Body of pancreas (tissue), 4 donors: ENCODE measurements at regions not wholly inside any gene's neighbourhood (a gene's known extent, or its start where the extent isn't known, plus 50 kb on each side); places are given as distances from the start of the nearest gene placed in this dataset.

Experiments
- POLR2A ChIP-seq, 3 donors: fragments of 450-650 bp; IDR thresholded peaks; one replicate each; pipeline ENCODE4 v1.6.1; 2016; ENCODE audit warnings: antibody characterized with exemption in 3 of 3, mild to moderate bottlenecking in 2 of 3
- TF ChIP-seq, protein P1 (sequence below), 7 experiments: fragments of 450-650 bp in 4 of 7; fragments of 200-600 bp in 3 of 7; sonication (generic) in 3 of 7; IDR thresholded peaks; one replicate each; pipeline ENCODE4 v1.5.1; 2016 to 2019; ENCODE audit warnings: antibody characterized with exemption in 7 of 7

DNA sequence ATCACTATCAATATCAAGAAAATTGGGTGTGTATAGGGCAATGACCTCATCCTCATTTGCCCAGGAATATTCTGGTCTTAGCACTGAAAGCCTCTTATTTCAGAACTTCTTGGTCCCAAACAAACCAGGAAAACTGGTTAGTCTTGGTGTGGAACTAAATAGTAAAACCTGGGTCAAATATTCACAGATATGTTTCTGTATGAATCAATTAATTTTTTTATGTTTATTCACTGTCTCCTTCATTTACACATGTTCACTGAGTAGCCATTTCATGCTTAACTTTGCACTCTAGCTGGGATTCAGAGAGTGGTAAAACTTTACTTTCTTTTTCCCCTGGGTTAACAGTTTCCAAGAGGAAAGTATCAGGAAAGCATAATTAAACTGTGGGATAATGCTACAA lies 113.7 kb upstream of the PAPPA start:
- TF ChIP-seq, protein P1, sequence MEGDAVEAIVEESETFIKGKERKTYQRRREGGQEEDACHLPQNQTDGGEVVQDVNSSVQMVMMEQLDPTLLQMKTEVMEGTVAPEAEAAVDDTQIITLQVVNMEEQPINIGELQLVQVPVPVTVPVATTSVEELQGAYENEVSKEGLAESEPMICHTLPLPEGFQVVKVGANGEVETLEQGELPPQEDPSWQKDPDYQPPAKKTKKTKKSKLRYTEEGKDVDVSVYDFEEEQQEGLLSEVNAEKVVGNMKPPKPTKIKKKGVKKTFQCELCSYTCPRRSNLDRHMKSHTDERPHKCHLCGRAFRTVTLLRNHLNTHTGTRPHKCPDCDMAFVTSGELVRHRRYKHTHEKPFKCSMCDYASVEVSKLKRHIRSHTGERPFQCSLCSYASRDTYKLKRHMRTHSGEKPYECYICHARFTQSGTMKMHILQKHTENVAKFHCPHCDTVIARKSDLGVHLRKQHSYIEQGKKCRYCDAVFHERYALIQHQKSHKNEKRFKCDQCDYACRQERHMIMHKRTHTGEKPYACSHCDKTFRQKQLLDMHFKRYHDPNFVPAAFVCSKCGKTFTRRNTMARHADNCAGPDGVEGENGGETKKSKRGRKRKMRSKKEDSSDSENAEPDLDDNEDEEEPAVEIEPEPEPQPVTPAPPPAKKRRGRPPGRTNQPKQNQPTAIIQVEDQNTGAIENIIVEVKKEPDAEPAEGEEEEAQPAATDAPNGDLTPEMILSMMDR (IDR thresholded peaks at IDR 0.05): no peak
- TF ChIP-seq POLR2A (IDR thresholded peaks at IDR 0.05): no peak
